Erythroblast (primary cell): ENCODE measurements at regions not wholly inside any gene's neighbourhood (a gene's known extent, or its start where the extent isn't known, plus 50 kb on each side); places are given as distances from the start of the nearest gene placed in this dataset.
"Not testable (repeated sequence)": the region's sequence is repeated elsewhere in the genome, so short reads cannot be mapped to it uniquely, and the experiment has no call there.

Experiments used
- GATA1 ChIP-seq: IDR thresholded peaks from 2 replicates; pipeline ENCODE4 v1.6.1; 2011; ENCODE audit warnings: low read depth, mild to moderate bottlenecking, control low read depth, low read length, moderate library complexity
- POLR2A ChIP-seq: IDR thresholded peaks from 2 replicates; pipeline ENCODE4 v1.6.1; 2011; ENCODE audit warnings: mild to moderate bottlenecking, low read length

DNA sequence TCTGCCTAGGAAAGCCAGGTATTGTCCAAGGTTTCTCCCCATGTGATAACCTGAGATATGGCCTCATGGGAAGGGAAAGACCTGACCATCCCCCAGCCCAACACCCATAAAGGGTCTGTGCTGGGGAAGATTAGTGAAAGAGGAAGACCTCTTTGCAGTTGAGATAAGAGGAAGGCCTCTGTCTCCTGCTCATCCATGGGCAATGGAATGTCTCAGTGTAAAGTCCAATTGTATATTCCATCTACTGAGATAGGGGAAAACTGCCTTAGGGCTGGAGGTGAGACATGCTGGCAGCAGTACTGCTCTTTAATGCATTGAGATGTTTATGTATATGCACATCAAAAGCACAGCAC lies 99.0 kb downstream of the ZNF737 start:
- TF ChIP-seq POLR2A, GATA1: not testable (repeated sequence)
